Hematopoietic multipotent progenitor cell (in vitro differentiated cells): ENCODE measurements at regions not wholly inside any gene's neighbourhood (a gene's known extent, or its start where the extent isn't known, plus 50 kb on each side); places are given as distances from the start of the nearest gene placed in this dataset.

ENCODE experiments used
- DNase-seq, 3 donors: peaks; one replicate each; pipeline ENCODE4 v3.0.0-alpha.2; 2011 to 2015; ENCODE audit warnings: low read depth in 2 of 3, low spot score in 2 of 3

DNA sequence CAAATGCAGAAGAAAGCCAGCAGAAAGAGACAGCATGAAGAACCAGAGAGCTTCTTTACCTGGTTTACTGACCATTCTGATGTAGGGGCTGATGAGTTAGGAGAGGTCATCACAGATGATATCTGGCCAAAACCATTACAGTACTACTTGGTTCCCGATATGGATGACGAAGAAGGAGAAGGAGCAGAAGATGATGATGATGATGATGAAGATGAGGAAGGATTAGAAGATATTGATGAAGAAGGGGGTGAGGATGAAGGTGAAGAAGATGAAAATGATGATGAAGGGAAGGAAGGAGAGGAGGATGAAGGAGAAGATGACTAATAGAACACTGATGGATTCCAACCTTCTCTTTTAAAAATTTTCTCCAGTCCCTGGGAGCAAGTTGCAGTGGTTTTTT, 178.2 kb upstream of the CRY1 start:
- no peak for DNase-seq

DNA sequence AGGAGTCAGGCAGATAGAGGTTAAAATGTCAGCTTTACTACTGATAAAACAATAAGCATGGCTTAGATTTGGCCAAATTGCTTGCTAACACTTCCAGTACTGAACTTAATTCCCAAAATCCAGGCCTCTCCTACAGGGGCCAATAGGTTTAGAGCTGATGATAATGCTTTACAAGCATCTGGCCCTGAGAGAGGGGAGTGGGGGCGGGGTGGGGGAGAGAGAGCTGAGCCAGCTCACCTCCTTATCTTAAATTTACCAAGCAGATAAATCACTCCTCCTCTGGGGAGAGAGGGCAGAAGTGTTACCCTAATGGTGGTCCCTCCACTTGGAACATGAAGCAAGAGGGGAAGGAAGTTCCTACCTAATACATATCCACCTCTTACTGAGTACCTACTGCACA, 182.2 kb upstream of the CRY1 start:
- no peak for DNase-seq

DNA sequence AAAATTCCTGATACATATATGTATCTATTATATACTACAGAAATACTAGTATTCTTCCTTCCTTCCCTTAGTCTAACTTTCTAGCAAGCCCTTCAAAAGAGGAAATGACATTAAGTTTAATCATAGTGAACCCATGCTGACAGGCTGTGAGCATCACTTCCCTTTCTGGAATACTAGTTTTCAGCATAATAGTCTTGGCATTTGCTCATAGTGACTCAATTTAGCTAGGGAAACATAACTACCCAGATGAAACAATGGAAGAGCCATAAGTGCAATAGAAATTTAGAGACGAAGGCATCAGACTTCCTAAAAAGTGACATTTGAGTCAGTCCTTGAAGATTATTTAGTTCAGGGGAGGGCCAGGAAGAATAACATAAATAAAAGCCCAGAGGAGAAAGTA, 184.5 kb upstream of the CRY1 start:
- peak in 2 of 3 donors; percentile 1 to 17 for DNase-seq

DNA sequence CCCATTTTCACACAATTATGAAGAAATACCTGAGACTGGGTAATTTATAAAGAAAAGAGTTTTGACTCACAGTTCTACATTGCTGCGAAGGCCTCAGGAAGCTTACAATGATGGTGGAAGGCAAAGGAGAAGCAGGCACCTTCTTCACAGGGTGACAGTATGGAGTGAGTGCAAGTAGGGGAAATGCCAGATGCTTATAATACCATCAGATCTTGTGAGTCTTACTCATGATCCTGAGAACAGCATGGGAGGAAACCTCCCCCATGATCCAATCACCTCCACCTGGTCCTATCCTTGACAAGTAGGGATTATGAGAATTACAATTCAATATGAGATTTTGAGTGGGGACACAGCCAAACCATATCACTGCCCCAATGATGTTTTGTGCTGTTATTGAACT, 189.3 kb upstream of the CRY1 start:
- no peak for DNase-seq

DNA sequence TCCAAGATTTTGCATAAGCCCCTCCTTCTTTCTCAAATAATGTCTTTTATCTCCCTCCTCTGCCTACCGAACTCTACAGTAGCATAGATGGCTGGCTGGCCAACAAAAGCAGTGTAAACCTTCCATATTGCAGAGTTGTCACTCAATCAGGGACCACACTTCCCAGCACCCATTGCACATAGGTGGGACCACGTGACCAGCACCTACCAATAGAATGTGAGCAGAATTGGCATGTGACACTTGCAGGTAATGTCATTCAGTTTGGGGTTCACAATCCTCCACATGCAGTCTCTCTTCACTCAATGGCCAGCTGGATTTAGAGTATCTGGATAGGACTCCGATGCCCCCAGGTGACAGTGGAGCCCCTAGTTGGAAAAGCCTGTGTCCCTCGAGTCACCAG, 190.3 kb upstream of the CRY1 start:
- no peak for DNase-seq

DNA sequence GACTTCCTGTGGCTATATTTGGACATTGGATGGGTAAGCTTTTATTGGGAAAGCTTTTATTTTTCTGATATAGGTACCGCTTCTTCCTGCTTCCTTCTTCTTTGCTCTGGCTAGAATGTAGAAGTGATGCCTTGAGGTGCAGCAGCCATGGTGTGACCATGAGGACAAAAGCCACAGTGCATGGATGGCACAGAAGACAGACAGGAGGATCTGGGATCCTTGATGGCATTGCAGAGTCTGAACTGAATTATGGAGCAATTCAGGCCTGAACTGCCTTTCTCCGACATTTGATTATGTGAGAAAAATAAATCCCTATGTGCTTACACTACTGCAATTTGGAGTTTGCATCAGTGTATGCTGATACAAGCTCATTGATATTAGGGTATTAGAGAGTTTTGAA, 191.3 kb upstream of the CRY1 start:
- DNase-seq = no peak

DNA sequence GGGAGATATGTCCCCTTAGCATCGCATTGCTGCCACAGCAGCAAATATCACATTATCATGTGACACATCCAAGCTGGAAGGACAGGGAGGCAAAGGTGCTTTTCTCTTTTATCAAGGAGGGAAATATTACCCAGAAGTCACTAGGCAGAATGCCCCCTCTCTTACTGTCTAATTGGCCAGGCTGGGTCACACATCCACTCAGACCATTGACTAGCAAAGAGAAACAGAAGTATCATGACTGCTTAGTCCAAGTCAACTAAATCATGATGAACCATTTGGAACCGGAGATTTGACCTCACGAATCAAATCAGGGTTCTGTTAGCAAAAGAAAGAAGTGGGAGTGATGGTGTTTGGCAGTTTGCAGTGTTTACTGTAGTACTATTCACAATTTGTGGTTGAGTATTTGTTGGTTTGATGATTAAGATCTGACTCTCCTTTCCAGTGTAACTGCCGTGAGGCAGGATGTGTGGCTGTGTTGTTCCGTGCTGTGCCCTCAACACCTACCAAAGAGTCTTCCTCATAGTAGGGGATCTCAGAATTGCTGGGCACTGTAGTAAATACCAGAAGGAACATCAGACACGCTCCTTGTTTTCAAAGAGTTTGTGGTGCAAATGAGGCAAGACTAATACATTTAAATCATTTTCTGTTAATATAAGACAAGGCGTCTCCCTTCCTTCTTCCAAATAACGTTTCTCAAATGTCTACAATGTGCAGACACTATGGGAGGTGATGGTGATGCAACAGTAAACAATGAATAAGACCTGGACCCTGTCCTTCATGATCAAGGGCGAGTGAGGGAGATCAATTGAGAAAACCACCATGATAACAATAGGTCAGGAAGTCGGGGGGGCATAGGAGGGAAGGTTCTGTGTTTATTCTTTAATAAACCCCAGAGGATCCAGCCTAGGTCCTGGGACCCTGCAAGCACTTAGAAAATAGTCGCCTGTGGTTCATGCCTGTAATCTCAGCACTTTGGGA, 194.4 kb upstream of the CRY1 start:
- DNase-seq = peak in 1 of 3 donors; percentile 11

DNA sequence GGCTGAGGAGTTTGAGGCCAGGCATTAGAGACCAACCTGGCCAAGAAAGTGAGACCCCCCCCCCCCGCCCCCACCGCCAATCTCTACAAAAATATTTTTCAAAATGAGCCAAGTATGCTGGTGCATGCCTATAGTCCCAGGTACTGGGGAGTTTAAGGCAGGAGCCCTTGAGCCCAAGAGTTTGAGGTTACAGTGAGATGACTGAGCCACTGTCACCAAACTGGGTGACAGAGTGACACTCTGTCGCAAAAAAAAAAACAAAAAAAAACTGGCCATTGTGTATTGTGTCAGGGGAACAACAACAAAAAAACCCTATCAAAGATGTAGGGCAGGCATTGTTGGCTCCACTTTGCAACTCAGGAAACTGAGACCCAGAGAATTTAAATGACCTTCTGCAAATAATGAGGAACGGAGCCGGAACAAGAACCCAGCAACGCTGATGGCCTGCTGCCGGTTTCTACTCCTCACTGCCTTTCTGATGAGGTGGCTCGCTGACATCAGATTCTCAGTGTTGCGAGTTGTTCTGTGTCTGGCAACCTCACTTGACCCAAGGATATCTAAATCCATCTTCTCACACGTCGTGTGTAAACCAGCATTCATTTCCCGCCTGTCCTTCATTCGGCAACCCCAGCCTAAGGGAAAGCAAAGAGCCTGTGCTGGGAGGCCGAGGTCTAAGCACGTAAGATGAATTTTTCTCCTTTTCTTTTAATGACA, 195.2 kb upstream of the CRY1 start:
- no peak for DNase-seq

DNA sequence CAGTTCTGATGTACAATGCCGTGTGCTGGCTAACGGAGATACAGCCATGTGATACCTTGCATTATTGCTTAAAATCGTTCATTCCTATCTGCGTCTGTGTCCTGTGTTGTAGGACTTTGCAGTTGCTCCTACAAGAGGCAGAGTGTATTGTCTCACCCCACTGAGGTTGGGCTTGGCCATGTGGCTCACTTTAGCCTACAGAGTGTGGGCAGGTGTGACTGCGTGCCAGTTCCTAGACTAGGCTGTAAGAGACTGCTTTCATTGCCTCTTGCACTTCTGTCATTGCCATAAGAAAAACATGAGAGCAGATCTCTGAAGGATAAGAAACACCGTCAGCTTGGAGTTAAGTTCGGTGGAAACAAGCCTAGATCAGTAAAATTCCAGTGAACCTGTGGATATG, 197.7 kb upstream of the CRY1 start:
- DNase-seq = no peak

DNA sequence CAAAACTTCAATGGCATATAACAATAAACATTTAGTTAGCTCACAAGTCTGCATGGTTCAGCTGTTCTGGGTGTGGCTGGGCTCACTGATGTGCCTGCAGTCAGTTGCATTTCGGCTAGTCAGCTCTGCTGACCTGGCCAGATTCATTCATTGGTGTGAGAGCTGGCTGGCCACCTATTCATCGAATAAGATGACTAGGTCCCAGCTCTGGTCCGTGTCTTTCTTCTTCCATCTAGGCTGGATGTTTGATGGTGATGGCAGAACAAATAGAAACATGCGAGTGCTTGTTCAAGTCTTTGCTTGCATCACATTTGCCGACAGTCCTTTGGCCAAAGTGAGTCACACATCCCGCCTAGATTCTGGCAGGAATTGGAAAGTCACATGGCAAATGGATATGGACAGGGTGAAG, 203.3 kb upstream of the CRY1 start:
- DNase-seq = no peak

DNA sequence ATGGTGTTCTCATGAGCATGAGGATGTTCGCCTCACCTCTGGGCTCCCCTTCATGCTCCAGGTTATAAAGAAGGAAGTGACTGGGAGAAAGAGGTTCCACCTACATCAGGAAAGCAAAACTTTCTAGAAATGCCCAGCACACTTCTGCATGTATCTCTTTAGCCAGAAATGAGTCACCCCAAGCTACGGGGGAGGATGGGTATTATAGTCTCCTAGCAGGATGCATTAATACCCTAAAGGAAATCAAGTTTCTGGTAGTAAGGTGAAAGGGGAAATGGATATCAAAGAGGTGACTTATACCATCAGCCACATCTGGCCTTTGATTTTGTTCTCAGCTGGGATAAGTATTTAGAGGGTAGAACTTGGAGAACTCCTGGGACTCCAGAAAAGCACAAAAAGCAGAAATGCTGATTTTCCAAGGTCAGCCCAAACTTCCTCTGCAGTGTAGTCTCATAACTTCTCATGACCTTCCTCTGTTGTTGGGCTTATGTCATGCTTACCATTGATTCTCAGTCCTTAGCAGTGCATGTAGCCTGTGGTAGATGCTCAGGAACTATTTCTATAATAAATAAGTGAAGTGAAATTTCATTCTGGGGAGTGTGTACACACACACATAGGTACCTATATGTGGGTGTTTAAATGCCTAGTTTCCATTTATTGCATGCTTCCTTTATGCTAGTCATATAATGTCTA, 209.4 kb upstream of the CRY1 start:
- DNase-seq = no peak

DNA sequence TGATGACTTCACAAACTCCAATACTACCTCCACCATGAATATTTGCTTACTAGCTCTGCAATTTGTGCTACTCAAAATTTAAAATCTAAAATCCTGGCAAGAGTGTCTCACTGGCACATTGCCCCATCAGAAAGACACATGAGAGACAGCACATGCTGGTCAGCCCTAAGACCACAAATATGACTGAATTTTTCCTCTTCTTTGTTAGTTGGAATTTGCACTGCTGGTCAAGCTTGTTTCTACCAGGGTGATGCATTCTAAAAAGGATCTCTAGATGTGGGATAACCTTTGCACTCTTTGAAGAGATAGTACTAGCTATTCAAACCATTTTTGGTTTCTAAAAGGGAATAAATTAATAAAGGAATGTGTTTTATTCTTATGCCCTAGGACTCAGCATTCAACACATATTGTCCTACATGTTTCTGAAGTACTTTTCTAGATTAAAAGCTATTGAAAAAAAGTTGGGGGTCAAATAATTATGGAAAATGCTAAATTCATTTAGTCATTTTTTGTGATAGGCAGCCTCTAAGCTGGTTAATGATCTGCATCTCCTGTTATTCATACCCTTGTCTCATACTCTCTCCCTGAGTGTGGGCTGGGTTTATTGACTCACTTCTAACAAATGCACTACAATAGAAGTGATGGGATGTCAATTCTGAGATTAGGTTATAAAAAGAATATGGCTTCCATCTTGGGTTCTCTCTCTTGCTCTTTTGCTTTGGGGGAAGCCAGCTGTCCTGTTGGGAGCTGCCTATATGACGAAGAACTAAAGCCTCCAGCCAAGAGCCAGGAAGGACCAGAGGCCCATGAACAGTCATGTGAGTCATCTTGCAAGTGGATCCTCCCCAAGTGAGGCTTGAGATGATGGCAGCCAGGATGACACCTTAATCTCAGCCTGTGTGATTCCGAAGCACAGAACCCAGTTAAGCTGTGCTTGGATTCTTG, 211.5 kb upstream of the CRY1 start:
- DNase-seq = no peak

DNA sequence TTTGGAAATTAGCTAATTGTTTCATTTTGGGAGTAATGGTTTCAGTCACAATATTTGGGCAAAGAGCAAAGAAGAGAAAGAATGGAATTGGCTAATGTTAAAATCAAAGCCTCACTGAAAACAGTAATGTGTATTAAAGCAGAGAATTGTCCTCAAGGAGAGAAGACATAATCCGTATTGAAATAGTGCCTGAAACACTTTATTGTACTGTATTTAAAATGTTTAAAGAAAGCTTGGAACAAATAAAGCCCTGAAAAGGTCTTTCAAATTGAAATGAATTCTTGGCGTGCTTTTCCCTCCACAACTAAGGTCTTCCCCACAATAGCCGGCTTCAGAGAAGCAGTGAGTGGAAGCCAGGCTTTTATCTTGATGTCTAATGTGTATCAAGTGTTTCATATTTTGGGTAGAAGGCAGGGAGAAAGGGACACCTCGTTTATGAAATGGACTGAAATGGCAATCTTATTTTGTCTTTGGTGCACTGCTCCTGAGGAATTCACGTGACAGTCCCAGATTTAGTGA, 212.9 kb upstream of the CRY1 start:
- DNase-seq = no peak

DNA sequence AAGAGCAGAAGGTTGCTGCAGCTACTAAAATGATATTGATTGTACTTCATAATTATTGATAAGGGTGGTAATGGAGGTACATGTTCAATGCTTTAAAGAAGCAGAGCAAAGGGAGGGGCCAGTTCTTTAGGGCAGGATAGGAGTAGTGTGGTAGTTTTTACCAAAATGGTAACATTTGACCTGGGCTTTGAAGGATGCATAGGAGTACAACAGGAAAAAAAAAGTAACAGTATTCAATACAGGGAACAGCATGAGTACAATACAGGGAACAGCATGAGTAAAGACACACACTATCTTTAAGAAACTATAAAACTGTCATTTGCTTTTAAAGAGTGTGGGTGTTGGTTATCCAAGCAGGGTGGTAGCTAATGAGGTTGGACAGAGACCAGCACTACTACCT, 215.0 kb upstream of the CRY1 start:
- no peak for DNase-seq

DNA sequence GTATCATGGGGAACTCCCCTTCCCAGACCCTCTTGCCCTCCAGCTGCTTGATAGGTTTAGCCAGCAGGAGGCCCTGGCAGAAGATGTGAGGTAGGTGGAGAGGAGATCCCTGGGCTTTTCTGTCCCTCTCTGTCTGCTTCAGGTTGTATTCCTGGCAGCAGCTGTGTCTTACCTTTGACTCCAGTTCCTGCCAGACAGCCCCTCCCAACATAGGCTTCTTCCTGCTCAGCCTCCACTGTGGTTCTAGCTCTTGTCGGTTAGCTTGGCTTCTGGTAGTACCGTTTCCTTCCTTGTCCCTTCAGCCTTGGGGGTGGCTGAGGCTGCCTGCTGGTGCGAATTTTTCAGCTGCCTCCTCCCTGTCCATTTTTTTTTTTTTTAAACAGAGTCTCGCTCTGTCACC, 215.7 kb upstream of the CRY1 start:
- DNase-seq = peak in 1 of 3 donors; percentile 90

DNA sequence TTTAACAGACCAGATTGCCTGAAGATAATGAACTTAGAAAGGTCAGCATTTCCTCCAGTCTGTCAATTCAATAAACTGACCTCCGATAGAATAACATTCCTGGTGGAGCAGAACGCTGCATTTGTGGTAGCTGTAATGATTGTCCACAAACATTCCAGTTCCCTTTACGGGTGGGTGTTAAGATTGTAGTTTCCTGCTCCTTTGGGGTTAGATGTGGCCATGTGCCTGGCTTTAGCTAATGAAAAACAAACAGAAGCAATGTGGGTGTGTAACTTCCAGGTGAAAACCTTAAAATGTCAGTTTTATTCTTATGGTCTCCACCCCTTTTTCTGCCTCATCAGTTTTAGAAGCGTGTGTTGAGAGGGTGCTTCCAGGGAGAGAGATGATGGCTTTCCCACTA, 217.3 kb upstream of the CRY1 start:
- DNase-seq = no peak

DNA sequence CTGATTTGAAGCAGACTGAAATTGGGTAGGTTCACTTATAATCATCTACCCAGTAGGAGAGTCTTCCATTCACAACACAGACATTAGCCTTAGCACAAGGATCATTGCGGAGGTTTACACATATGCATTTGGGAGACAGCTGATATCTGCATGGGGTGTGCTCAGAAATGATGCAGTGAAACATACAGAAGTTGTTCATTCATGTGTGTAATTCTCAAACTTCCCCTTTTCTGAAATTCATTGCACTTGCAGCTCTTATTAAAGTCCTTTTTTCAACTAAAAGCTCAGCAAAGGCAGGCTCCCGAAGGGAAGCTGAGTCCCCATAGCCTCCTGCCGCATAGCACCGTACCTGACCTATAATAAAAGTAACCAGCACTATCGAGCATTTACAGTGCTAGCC, 218.3 kb upstream of the CRY1 start:
- DNase-seq = peak in 1 of 3 donors; percentile 58

DNA sequence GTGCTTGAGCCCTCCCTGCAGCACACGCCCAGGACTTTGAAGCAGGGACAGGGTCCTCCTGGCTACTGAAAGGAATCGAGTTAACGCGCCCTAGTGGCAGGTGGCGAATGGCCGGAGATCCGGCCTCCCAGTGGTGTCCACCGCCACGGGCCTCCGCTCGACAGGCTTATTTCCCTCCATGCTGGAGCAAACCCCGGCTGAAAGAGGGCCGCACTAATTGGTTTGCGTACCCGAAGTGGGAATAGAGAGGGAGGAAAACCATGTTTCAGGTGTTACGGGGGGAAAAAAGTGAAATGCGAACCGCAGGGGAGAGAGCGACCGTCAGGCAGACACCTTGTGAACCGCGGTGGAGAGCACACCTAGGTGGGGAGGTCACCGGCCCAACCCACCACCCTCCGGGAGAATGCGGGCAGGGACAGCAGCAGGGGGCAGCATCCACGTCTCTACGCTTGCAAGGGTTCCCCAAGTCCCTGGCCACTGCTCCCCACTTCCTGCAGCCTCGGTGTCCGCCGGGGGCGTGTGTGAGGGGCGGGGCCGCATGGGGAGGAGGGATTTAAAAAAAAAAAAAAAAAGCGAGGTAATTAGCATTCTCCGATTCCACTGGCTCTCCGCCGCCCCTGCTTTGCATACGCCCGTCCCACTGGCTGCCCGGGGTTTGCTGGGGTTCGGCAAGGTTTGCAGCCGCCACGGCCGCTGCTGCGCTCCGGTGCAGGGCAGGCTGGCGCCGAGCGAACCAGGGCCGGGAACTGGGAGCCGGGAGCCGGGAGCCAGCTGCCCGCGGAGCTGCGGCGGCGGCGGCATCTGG, 224.6 kb upstream of the CRY1 start:
- DNase-seq = peak; percentile 66 to 94 (median 92)

DNA sequence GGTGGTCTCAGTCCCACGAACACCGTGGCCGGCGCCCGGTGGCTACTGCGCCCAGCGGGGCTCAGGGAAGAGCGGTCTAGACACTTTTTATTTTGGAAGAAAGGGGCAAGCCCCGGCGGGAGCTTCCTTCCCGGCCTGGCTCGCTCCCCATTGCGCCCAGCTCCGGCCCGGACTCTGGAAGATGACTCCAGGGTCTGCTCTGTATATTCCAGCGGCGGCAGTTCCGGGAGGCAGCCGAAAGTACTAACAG, 225.1 kb upstream of the CRY1 start:
- no peak for DNase-seq
